ENCODE measurements at regions not wholly inside any gene's neighbourhood (a gene's known extent, or its start where the extent isn't known, plus 50 kb on each side); places are given as distances from the start of the nearest gene placed in this dataset.

GRCh38 chr2:39523308-39524044, 86.4 kb upstream of the MAP4K3 start:
- Histone ChIP-seq H3K79me2 (ENCODE audit: control insufficient read depth, insufficient read depth, low read length, unreplicated experiment) (no peaks in the 10 kb centered on the region), H3K36me3 (ENCODE audit: insufficient read depth, low read length) (0 out of 2 replicates have a peak, but pooled peaks cover 4% of the 10 kb centered on the region), H3K4me1 (ENCODE audit: control insufficient read depth, insufficient read depth, low read length, unreplicated experiment) (peaks cover 31% of the 10 kb centered on the region), H3K4me3 (ENCODE audit: low read depth, low read length) (peak overlapping the region; percentile 57), H3K27ac (ENCODE audit: low read depth, low read length) (peak overlapping the region; percentile 98), H2AFZ (ENCODE audit: low read length, unreplicated experiment) (peak overlapping the region; percentile 96), H3K27me3 (ENCODE audit: insufficient read depth, low read length) (no peaks in the 10 kb centered on the region)

- Histone ChIP-seq H3K4me3 (ENCODE audit: low read depth, low read length) (peak overlapping the region; percentile 57), H3K36me3 (ENCODE audit: insufficient read depth, low read length) (0 out of 2 replicates have a peak, but pooled peaks cover 4% of the 10 kb centered on the region), H2AFZ (ENCODE audit: low read length, unreplicated experiment) (peak overlapping the region; percentile 96), H3K27ac (ENCODE audit: low read depth, low read length) (peak overlapping the region; percentile 98), H3K79me2 (ENCODE audit: control insufficient read depth, insufficient read depth, low read length, unreplicated experiment) (no peaks in the 10 kb centered on the region), H3K4me1 (ENCODE audit: control insufficient read depth, insufficient read depth, low read length, unreplicated experiment) (peaks cover 31% of the 10 kb centered on the region), H3K27me3 (ENCODE audit: insufficient read depth, low read length) (no peaks in the 10 kb centered on the region)
Measured at GRCh38 chr2:39524061-39524460, 87.0 kb upstream of the MAP4K3 start.

GRCh38 chr2:39524756-39525635, 87.9 kb upstream of the MAP4K3 start:
- Histone ChIP-seq H3K27me3 (ENCODE audit: insufficient read depth, low read length) (no peaks in the 10 kb centered on the region), H3K4me3 (ENCODE audit: low read depth, low read length) (no peak overlapping the region; the same call in 1 of the 2 replicates), H3K36me3 (ENCODE audit: insufficient read depth, low read length) (0 out of 2 replicates have a peak, but pooled peaks cover 4% of the 10 kb centered on the region), H2AFZ (ENCODE audit: low read length, unreplicated experiment) (no peak overlapping the region), H3K79me2 (ENCODE audit: control insufficient read depth, insufficient read depth, low read length, unreplicated experiment) (no peaks in the 10 kb centered on the region), H3K27ac (ENCODE audit: low read depth, low read length) (peak overlapping the region; percentile 98), H3K4me1 (ENCODE audit: control insufficient read depth, insufficient read depth, low read length, unreplicated experiment) (peaks cover 39% of the 10 kb centered on the region)

GRCh38 chr2:39525636-39526412, 88.7 kb upstream of the MAP4K3 start:
- 0 out of 2 replicates have a peak, but pooled peaks cover 4% of the 10 kb centered on the region for H3K36me3 ChIP-seq (ENCODE audit: insufficient read depth, low read length)
- H3K27ac ChIP-seq (ENCODE audit: low read depth, low read length): no peak overlapping the region; the same call in 1 of the 2 replicates
- no peaks in the 10 kb centered on the region for H3K27me3 ChIP-seq (ENCODE audit: insufficient read depth, low read length)
- no peak overlapping the region for H3K4me3 ChIP-seq (ENCODE audit: low read depth, low read length)
- peaks cover 48% of the 10 kb centered on the region for H3K4me1 ChIP-seq (ENCODE audit: control insufficient read depth, insufficient read depth, low read length, unreplicated experiment)
- no peaks in the 10 kb centered on the region for H3K79me2 ChIP-seq (ENCODE audit: control insufficient read depth, insufficient read depth, low read length, unreplicated experiment)
- no peak overlapping the region for H2AFZ ChIP-seq (ENCODE audit: low read length, unreplicated experiment)

- Histone ChIP-seq H3K4me1 (ENCODE audit: control insufficient read depth, insufficient read depth, low read length, unreplicated experiment) (peaks cover 45% of the 10 kb centered on the region), H3K27ac (ENCODE audit: low read depth, low read length) (no peak overlapping the region), H3K27me3 (ENCODE audit: insufficient read depth, low read length) (no peaks in the 10 kb centered on the region), H3K79me2 (ENCODE audit: control insufficient read depth, insufficient read depth, low read length, unreplicated experiment) (no peaks in the 10 kb centered on the region), H3K36me3 (ENCODE audit: insufficient read depth, low read length) (no peaks in the 10 kb centered on the region), H3K4me3 (ENCODE audit: low read depth, low read length) (no peak overlapping the region), H2AFZ (ENCODE audit: low read length, unreplicated experiment) (no peak overlapping the region)
Measured at GRCh38 chr2:39528701-39529100, 91.6 kb upstream of the MAP4K3 start.

GRCh38 chr2:39529836-39530235, 92.8 kb upstream of the MAP4K3 start:
- Histone ChIP-seq H2AFZ (ENCODE audit: low read length, unreplicated experiment) (no peak overlapping the region), H3K79me2 (ENCODE audit: control insufficient read depth, insufficient read depth, low read length, unreplicated experiment) (no peaks in the 10 kb centered on the region), H3K27me3 (ENCODE audit: insufficient read depth, low read length) (no peaks in the 10 kb centered on the region), H3K36me3 (ENCODE audit: insufficient read depth, low read length) (no peaks in the 10 kb centered on the region), H3K4me3 (ENCODE audit: low read depth, low read length) (0 out of 2 replicates have a peak overlapping the region, but pooled peaks have one; percentile 13), H3K27ac (ENCODE audit: low read depth, low read length) (peak overlapping the region; percentile 68), H3K4me1 (ENCODE audit: control insufficient read depth, insufficient read depth, low read length, unreplicated experiment) (peaks cover 45% of the 10 kb centered on the region)

- Histone ChIP-seq H3K4me3 (ENCODE audit: low read depth, low read length) (0 out of 2 replicates have a peak overlapping the region, but pooled peaks have one; percentile 13), H3K36me3 (ENCODE audit: insufficient read depth, low read length) (no peaks in the 10 kb centered on the region), H3K79me2 (ENCODE audit: control insufficient read depth, insufficient read depth, low read length, unreplicated experiment) (no peaks in the 10 kb centered on the region), H3K4me1 (ENCODE audit: control insufficient read depth, insufficient read depth, low read length, unreplicated experiment) (peaks cover 41% of the 10 kb centered on the region), H2AFZ (ENCODE audit: low read length, unreplicated experiment) (peak overlapping the region; percentile 54), H3K27me3 (ENCODE audit: insufficient read depth, low read length) (no peaks in the 10 kb centered on the region), H3K27ac (ENCODE audit: low read depth, low read length) (peak overlapping the region; percentile 68)
Measured at GRCh38 chr2:39530411-39530866, 93.4 kb upstream of the MAP4K3 start.

GRCh38 chr2:39531220-39531777, 94.2 kb upstream of the MAP4K3 start:
- Histone ChIP-seq H3K36me3 (ENCODE audit: insufficient read depth, low read length) (no peaks in the 10 kb centered on the region), H3K4me1 (ENCODE audit: control insufficient read depth, insufficient read depth, low read length, unreplicated experiment) (peaks cover 38% of the 10 kb centered on the region), H3K27ac (ENCODE audit: low read depth, low read length) (peak overlapping the region; percentile 68)

GRCh38 chr2:39532933-39533332, 95.8 kb upstream of the MAP4K3 start:
- H3K4me3 ChIP-seq (ENCODE audit: low read depth, low read length): no peak overlapping the region
- H3K27ac ChIP-seq (ENCODE audit: low read depth, low read length): no peak overlapping the region
- H3K4me1 ChIP-seq (ENCODE audit: control insufficient read depth, insufficient read depth, low read length, unreplicated experiment): peaks cover 46% of the 10 kb centered on the region
- H3K79me2 ChIP-seq (ENCODE audit: control insufficient read depth, insufficient read depth, low read length, unreplicated experiment): no peaks in the 10 kb centered on the region
- H2AFZ ChIP-seq (ENCODE audit: low read length, unreplicated experiment): no peak overlapping the region
- no peaks in the 10 kb centered on the region for H3K36me3 ChIP-seq (ENCODE audit: insufficient read depth, low read length)
- H3K27me3 ChIP-seq (ENCODE audit: insufficient read depth, low read length): no peaks in the 10 kb centered on the region

More at GRCh38 chr2:39531220-39531777, 94.2 kb upstream of the MAP4K3 start:
- Histone ChIP-seq H3K4me3 (ENCODE audit: low read depth, low read length) (no peak overlapping the region), H3K79me2 (ENCODE audit: control insufficient read depth, insufficient read depth, low read length, unreplicated experiment) (no peaks in the 10 kb centered on the region), H2AFZ (ENCODE audit: low read length, unreplicated experiment) (no peak overlapping the region), H3K27me3 (ENCODE audit: insufficient read depth, low read length) (no peaks in the 10 kb centered on the region)

Measured in ACC112 (cell line).